GM12878 (cell line): ENCODE measurements at regions not wholly inside any gene's neighbourhood (a gene's known extent, or its start where the extent isn't known, plus 50 kb on each side); places are given as distances from the start of the nearest gene placed in this dataset.

Source experiments
- ATAC-seq: fragments of 200-7000 bp; cut with Tn5 transposase; 3 replicates; pipeline ENCODE4 v1.9.1; 2020; ENCODE audit warnings: mild to moderate bottlenecking, moderate library complexity
- BruUV-seq: library from RNA; stranded (reverse); fragments of 400-500 nt; replicated peaks from 2 replicates; lab custom pipeline; 2021; lab: Mats Ljungman, UMichigan
- CTCF ChIA-PET: fragments of 300-600 bp; sonication (Branson Sonifier 250); formaldehyde crosslinking; extraction: SDS; loops from one replicate; lab custom pipeline; 2021; ENCODE audit warnings: inconsistent platforms; lab: Yijun Ruan, JAX
- POLR2A ChIA-PET: fragments of 350-600 bp; formaldehyde crosslinking; extraction: SDS; loops from one replicate; lab custom pipeline; 2021; ENCODE audit warnings: inconsistent platforms; lab: Charles Lee
- RAD21 ChIA-PET: fragments of 300-600 bp; sonication (Branson Sonifier 250); formaldehyde crosslinking; loops from one replicate; lab custom pipeline; 2023; ENCODE audit warnings: antibody characterized with exemption; ENCODE audit not compliant: unreplicated experiment; lab: Charles Lee
- SMC1A ChIA-PET: fragments of 300-600 bp; sonication (Branson Sonifier 250); formaldehyde crosslinking; loops from one replicate; lab custom pipeline; 2023; ENCODE audit not compliant: unreplicated experiment, uncharacterized antibody; lab: Charles Lee
- DNase-seq: peaks from one replicate; pipeline ENCODE4 v3.0.0-alpha.2; 2011; ENCODE audit warnings: low read depth, low spot score
- FAIRE-seq: peaks from 3 replicates; lab custom pipeline; 2011; peaks lifted over from hg19 to GRCh38; lab: Jason Lieb, UNC
- H2AFZ ChIP-seq: 2 replicates; pipeline ENCODE4 v1.6.0; 2011; ENCODE audit warnings: low read depth, low read length, control low read depth; ENCODE audit not compliant: control insufficient read depth
- H3K27ac ChIP-seq: 2 replicates; pipeline ENCODE4 v1.5.1; 2011; ENCODE audit warnings: control low read depth; ENCODE audit not compliant: control insufficient read depth, insufficient read depth
- H3K27me3 ChIP-seq, 2 experiments: replicated peaks in 1 of 2; 2 replicates each; pipeline versions ENCODE4 v1.6.0 to v1.6.1; 2011; ENCODE audit warnings: low read length in 1 of 2; ENCODE audit not compliant: control insufficient read depth in 2 of 2, insufficient read depth in 2 of 2
- H3K36me3 ChIP-seq, 2 experiments: 2 replicates each; pipeline ENCODE4 v1.5.1; 2011; ENCODE audit warnings: low read length in 1 of 2; ENCODE audit not compliant: control insufficient read depth in 2 of 2, insufficient read depth in 2 of 2
- H3K4me1 ChIP-seq: 2 replicates; pipeline ENCODE4 v1.6.1; 2011; ENCODE audit warnings: mild to moderate bottlenecking, low read length, moderate library complexity, mixed read lengths; ENCODE audit not compliant: control insufficient read depth, insufficient read depth
- H3K4me2 ChIP-seq: 2 replicates; pipeline ENCODE4 v1.6.0; 2011; ENCODE audit warnings: control low read depth; ENCODE audit not compliant: control insufficient read depth, insufficient read depth
- H3K4me3 ChIP-seq: fragments of 200-600 bp; sonication (generic); 2 replicates; pipeline ENCODE4 v1.5.1; 2016
- H3K79me2 ChIP-seq: 2 replicates; pipeline ENCODE4 v1.6.0; 2011; ENCODE audit warnings: low read length; ENCODE audit not compliant: control insufficient read depth, insufficient read depth
- H3K9ac ChIP-seq: 2 replicates; pipeline ENCODE4 v1.8.0; 2011; ENCODE audit warnings: low read length, control low read depth, mixed read lengths; ENCODE audit not compliant: control insufficient read depth, insufficient read depth
- H3K9me3 ChIP-seq: replicated peaks from 3 replicates; pipeline ENCODE4 v1.5.1; 2011; ENCODE audit warnings: mild to moderate bottlenecking, low read length; ENCODE audit not compliant: control insufficient read depth, insufficient read depth
- H4K20me1 ChIP-seq: 2 replicates; pipeline ENCODE4 v1.6.0; 2011; ENCODE audit not compliant: control insufficient read depth, insufficient read depth
- TBL1XR1 ChIP-seq: IDR thresholded peaks from 2 replicates; pipeline ENCODE4 v1.6.1; 2012; ENCODE audit warnings: low read depth, low read length, improper control_type of control experiment
- WGBS: methylation state at CpG from one replicate; pipeline ENCODE4 v1.1.6; 2016; ENCODE audit warnings: low lambda C conversion rate; ENCODE audit not compliant: insufficient replicate concordance, insufficient coverage; ENCODE audit errors: missing lambda C conversion rate; 5-methylcytosine and 5-hydroxymethylcytosine counted together
- in situ Hi-C: fragments of 300-500 bp; cut with MboI; formaldehyde crosslinking; loops from 9 replicates; pipeline ENCODE4 v1.14.3; 2018; ENCODE audit warnings: mixed read lengths
- intact Hi-C: fragments of 100-400 bp; cut with micrococcal nuclease; formaldehyde crosslinking; loops from one replicate; pipeline ENCODE4 v1.14.2; 2022; ENCODE audit not compliant: unreplicated experiment
- TF ChIP-seq, protein P1 (sequence below): fragments of 450-650 bp; IDR thresholded peaks from 2 replicates; pipeline ENCODE4 v1.6.1; 2017; ENCODE audit warnings: mild to moderate bottlenecking, moderate library complexity

DNA sequence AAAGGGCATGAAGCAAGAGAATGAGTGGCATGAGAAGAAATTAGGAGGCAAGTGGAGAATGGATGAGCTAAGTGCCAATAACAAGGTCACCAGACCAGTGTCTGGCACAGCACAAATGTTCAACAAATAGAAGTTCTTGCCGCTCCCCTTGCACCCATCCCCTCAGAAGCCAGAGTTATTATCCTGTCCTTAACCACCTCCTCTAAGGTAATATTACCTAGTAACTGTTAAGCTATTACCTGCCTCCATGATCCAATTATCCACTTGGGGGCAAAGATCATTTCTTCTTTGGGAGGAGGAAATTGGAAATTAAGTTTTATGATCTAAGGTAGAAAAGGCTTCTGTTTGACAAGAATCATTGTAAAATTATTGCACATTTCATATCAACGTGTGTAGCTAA is 133.8 kb downstream of the FOXA2 start:
- H3K9ac ChIP-seq, result no peak overlapping the region
- H3K4me1 ChIP-seq, result no peaks in the 10 kb centered on the region
- no peak overlapping the region for H2AFZ ChIP-seq
- DNase-seq (no peak), FAIRE-seq (no peak), ATAC-seq (no peak)
- no peak overlapping the region for H3K4me3 ChIP-seq
- intact Hi-C loops, result no loop called here
- ChIA-PET SMC1A (no interaction called here), CTCF (no interaction called here), RAD21 (no interaction called here), POLR2A (no interaction called here)
- WGBS, result 45% methylated on average over 2 of the region's 2 CpGs
- H3K36me3 ChIP-seq, result no peaks in the 10 kb centered on the region
- BruUV-seq, result no TSS peak
- H3K27me3 ChIP-seq, result no peaks in the 10 kb centered on the region; a peak in 2 of 4 replicates
- H3K9me3 ChIP-seq, result no peaks in the 10 kb centered on the region
- no peak overlapping the region for H3K27ac ChIP-seq
- no peaks in the 10 kb centered on the region for H3K79me2 ChIP-seq
- no peak overlapping the region for H3K4me2 ChIP-seq
- TF ChIP-seq TBL1XR1, result no peak
- TF ChIP-seq, protein P1, sequence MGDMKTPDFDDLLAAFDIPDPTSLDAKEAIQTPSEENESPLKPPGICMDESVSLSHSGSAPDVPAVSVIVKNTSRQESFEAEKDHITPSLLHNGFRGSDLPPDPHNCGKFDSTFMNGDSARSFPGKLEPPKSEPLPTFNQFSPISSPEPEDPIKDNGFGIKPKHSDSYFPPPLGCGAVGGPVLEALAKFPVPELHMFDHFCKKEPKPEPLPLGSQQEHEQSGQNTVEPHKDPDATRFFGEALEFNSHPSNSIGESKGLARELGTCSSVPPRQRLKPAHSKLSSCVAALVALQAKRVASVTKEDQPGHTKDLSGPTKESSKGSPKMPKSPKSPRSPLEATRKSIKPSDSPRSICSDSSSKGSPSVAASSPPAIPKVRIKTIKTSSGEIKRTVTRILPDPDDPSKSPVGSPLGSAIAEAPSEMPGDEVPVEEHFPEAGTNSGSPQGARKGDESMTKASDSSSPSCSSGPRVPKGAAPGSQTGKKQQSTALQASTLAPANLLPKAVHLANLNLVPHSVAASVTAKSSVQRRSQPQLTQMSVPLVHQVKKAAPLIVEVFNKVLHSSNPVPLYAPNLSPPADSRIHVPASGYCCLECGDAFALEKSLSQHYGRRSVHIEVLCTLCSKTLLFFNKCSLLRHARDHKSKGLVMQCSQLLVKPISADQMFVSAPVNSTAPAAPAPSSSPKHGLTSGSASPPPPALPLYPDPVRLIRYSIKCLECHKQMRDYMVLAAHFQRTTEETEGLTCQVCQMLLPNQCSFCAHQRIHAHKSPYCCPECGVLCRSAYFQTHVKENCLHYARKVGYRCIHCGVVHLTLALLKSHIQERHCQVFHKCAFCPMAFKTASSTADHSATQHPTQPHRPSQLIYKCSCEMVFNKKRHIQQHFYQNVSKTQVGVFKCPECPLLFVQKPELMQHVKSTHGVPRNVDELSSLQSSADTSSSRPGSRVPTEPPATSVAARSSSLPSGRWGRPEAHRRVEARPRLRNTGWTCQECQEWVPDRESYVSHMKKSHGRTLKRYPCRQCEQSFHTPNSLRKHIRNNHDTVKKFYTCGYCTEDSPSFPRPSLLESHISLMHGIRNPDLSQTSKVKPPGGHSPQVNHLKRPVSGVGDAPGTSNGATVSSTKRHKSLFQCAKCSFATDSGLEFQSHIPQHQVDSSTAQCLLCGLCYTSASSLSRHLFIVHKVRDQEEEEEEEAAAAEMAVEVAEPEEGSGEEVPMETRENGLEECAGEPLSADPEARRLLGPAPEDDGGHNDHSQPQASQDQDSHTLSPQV, result no peak
- in situ Hi-C loops, result loop anchor here (5.0 kb wide), 1 partner anchor 48 kb away; no protein-coding TSS in a partner anchor
- no peaks in the 10 kb centered on the region for H4K20me1 ChIP-seq
